IPS-20b (cell line): ENCODE measurements at regions not wholly inside any gene's neighbourhood (a gene's known extent, or its start where the extent isn't known, plus 50 kb on each side); places are given as distances from the start of the nearest gene placed in this dataset.

Source experiments
- H3K27ac ChIP-seq: one replicate; pipeline ENCODE4 v1.5.1; 2013; ENCODE audit warnings: low read length
- H3K27me3 ChIP-seq: 2 replicates; pipeline ENCODE4 v1.6.1; 2013; ENCODE audit warnings: mild to moderate bottlenecking, low read length, inconsistent platforms; ENCODE audit not compliant: insufficient read depth
- H3K36me3 ChIP-seq: 2 replicates; pipeline ENCODE4 v1.6.1; 2013; ENCODE audit warnings: low read depth, mild to moderate bottlenecking, inconsistent platforms, low read length, moderate library complexity; ENCODE audit not compliant: insufficient read depth
- H3K4me1 ChIP-seq: 2 replicates; pipeline ENCODE4 v1.6.1; 2013; ENCODE audit warnings: mild to moderate bottlenecking, control low read depth, inconsistent platforms, low read length, moderate library complexity; ENCODE audit not compliant: insufficient read depth
- H3K4me3 ChIP-seq: 2 replicates; pipeline ENCODE4 v1.5.1; 2013; ENCODE audit warnings: mild to moderate bottlenecking, low read length, inconsistent platforms
- H3K9ac ChIP-seq: 2 replicates; pipeline ENCODE4 v1.6.1; 2013; ENCODE audit warnings: low read depth, mild to moderate bottlenecking, inconsistent platforms, low read length, moderate library complexity
- H3K9me3 ChIP-seq: 2 replicates; pipeline ENCODE4 v1.6.1; 2013; ENCODE audit warnings: mild to moderate bottlenecking, low read depth, low read length, inconsistent platforms; ENCODE audit not compliant: insufficient read depth

DNA sequence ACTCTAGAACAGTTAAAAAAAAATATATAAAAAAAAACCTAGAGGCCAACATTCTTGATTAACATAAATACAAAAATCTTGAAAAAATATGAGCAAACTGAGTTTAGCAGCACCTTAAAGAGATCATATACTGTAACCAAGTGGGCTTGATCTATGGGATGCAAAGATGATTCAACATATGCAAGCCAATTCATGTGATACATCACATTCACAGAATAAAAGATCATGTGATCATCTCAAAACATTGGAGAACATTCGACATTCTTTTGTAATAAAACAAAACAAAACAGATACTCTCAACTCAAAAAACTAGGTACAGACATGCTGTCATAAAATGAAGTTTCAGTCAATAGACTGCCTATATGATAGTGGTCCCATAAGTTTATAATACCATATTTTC, 165.4 kb upstream of the NDST4 start:
- Histone ChIP-seq H3K4me3 (no peak overlapping the region), H3K36me3 (no peaks in the 10 kb centered on the region), H3K27ac (no peak overlapping the region), H3K4me1 (no peaks in the 10 kb centered on the region; the same call in 1 of the 2 replicates), H3K27me3 (no peaks in the 10 kb centered on the region), H3K9ac (no peak overlapping the region), H3K9me3 (no peaks in the 10 kb centered on the region)

DNA sequence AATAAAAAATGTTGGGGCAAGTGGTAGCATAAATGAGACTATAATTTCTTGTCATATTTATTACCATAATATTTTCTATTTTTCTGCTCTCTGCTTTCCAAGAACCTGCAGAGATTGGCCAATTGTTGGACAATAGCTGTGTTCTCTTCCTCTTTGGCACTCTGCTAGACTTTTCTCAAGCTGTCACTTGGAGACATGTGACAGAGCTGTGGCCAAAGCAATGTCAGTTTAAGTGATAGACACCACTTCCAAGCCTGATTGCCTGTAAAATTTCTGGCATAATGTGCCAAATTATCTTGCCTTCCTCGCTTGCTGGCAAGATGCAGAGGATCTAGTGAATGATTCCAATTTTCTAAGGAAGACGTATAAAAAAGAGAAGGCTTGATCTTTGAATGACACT, 162.2 kb upstream of the NDST4 start:
- no peaks in the 10 kb centered on the region for H3K27me3 ChIP-seq
- no peaks in the 10 kb centered on the region; the same call in 1 of the 2 replicates for H3K4me1 ChIP-seq
- no peak overlapping the region for H3K27ac ChIP-seq
- H3K36me3 ChIP-seq, result no peaks in the 10 kb centered on the region
- H3K4me3 ChIP-seq, result no peak overlapping the region
- H3K9me3 ChIP-seq, result no peaks in the 10 kb centered on the region
- no peak overlapping the region for H3K9ac ChIP-seq

DNA sequence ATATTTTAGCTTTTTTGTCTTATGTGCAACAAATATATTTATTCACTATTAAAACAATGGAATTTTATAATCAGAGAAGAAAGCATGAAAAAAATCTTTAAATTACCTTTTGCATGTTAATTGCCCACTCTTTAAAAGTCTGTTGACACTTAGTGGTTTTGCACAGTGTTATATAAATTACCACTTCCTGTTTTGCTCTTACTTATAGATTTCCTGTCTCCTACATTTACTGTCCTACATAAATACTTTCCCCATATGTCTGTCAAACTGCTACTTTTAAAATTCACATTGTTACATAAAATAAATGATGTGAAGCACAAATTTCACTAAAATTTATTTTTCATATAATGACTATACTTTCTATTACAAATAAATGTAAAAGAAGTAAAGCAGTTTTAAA, 161.1 kb upstream of the NDST4 start:
- Histone ChIP-seq H3K36me3 (no peaks in the 10 kb centered on the region), H3K4me1 (no peaks in the 10 kb centered on the region; the same call in 1 of the 2 replicates), H3K9me3 (no peaks in the 10 kb centered on the region), H3K4me3 (no peak overlapping the region), H3K27me3 (no peaks in the 10 kb centered on the region), H3K9ac (no peak overlapping the region), H3K27ac (no peak overlapping the region)

DNA sequence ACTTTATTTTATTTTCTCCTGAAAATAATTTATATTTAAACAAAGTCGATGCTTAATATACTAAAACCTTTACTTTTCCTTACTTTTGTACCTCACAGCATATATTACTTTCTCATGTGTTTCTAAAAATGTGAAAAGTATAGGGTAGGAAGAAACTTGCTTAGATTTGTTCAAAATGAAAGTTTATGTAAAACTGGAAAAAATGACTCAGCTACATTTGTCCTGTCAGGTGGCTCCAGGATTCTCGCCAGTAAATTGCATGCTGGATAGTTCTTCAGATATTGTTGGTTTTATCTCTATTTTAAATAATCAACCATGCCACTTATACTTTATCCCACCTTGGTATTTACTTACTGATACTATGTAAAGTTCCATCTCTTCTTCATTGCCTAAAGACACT, 159.2 kb upstream of the NDST4 start:
- Histone ChIP-seq H3K4me1 (no peaks in the 10 kb centered on the region; the same call in 1 of the 2 replicates), H3K4me3 (no peak overlapping the region), H3K9me3 (no peaks in the 10 kb centered on the region), H3K9ac (no peak overlapping the region), H3K27ac (no peak overlapping the region), H3K36me3 (no peaks in the 10 kb centered on the region), H3K27me3 (no peaks in the 10 kb centered on the region)

DNA sequence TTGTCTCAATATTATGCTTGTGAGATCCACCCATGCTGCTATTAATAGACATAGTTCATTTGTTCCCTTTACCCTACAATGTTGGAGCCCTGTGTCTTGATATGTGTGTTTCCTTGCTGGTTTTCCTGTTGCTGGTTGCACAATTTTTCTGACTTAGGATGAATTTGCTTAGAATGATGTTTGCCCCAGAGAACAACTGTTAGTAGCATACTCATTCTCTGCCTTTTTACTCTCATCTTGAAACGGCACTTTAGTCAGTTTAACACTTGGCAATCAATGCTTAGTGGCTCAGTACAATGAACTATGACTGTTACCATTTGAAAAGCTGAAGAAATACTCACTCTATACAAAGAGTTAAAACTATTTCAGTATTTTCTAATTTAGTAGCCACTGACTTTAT, 158.8 kb upstream of the NDST4 start:
- Histone ChIP-seq H3K4me3 (no peak overlapping the region), H3K27me3 (no peaks in the 10 kb centered on the region), H3K9ac (no peak overlapping the region), H3K4me1 (no peaks in the 10 kb centered on the region; the same call in 1 of the 2 replicates), H3K27ac (no peak overlapping the region), H3K36me3 (no peaks in the 10 kb centered on the region), H3K9me3 (no peaks in the 10 kb centered on the region)

DNA sequence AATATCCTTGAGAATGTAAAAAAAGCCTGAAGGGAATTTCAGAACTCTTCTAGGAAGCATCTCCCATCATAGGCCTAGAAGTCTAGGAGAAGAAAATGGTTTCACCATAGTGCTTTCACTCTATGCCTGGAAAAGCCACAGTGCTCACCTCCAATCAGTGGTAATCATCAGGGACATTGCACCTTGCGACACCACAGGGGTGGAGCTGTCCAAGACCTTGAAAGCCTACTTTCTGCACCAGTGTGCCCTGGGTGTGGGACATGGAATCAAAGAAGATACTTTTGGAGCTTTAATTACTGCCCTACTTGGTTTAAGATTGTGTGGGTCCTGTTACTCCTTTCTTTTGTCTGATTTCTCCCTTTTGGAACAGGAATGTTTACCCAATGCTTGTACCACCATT, 146.8 kb upstream of the NDST4 start:
- Histone ChIP-seq H3K27ac (no peak overlapping the region), H3K4me3 (no peak overlapping the region), H3K9me3 (no peaks in the 10 kb centered on the region), H3K36me3 (no peaks in the 10 kb centered on the region), H3K4me1 (no peaks in the 10 kb centered on the region), H3K27me3 (no peaks in the 10 kb centered on the region), H3K9ac (no peak overlapping the region)

DNA sequence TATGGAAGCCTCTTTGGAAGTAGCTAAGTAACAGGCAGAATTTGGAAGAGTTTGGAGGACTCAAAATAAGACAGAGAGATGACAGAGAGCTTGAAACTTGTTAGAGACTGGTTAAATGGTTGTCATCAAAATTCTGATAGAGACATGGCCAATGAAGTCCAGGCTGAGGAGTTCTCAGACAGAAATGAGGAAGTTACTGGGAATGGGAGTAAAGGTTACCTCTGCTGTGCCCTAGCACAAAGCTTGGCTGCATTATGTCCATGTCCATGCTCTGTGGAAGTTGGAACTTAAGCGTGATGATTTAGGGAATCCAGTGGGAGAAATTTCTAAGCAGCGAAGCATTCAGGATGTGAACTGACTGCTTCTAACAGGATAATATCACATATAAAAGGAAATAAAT, 146.2 kb upstream of the NDST4 start:
- no peaks in the 10 kb centered on the region for H3K9me3 ChIP-seq
- no peaks in the 10 kb centered on the region for H3K4me1 ChIP-seq
- H3K4me3 ChIP-seq, result no peak overlapping the region
- no peaks in the 10 kb centered on the region for H3K36me3 ChIP-seq
- no peaks in the 10 kb centered on the region for H3K27me3 ChIP-seq
- H3K27ac ChIP-seq, result no peak overlapping the region
- no peak overlapping the region for H3K9ac ChIP-seq

DNA sequence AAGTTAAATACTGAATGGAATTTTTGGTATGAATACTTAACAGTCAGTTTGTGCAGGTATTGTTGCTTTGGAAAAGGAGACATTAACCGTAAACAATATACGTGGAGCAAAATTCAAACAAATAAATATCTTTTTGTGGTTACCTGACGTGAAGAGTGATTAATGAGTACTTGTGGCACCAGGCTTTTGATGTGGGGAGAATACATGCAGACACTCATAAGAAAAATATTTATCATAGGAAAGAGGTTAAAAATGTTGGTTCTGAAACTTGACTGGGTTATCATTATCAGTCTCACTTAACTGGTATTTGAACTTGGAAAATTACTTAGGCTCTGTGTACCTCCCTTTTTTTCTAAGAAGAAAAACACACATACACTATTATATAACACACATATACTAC, 136.4 kb upstream of the NDST4 start:
- Histone ChIP-seq H3K4me1 (peaks cover 14% of the 10 kb centered on the region), H3K9ac (no peak overlapping the region), H3K9me3 (no peaks in the 10 kb centered on the region), H3K27ac (no peak overlapping the region), H3K27me3 (no peaks in the 10 kb centered on the region), H3K36me3 (no peaks in the 10 kb centered on the region), H3K4me3 (no peak overlapping the region)

DNA sequence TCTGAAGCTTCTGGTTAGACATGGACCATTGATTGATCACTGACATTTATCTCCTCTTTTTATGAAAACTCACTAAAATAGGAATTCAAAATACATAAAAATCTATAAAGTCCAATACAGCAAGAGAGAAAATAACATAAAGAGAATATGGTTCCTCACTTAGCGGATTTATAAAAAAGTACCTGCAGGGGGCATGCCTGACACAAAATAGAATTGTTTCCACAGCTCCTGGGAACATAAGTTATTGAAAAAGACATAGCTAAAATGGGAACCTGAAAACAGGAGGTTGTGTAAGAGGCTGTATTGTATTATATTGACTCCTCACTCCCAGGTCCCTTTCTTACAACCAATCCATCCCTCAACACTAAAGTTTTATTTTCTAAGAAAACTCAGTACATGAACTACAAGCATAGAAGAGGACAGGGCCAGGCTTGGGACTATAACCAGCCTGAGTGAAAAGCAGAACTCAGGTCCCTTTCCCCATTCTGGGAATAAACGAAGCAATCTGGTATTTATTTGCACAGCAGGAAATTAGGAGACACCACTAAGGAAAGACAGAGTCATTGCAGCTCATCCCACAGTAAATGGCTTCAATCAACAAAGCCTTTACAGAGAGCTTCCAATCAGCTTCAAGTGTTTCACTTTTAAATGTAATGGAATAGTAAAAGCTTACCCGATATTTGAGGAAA, 121.1 kb upstream of the NDST4 start:
- no peak overlapping the region for H3K4me3 ChIP-seq
- H3K27ac ChIP-seq, result no peak overlapping the region
- H3K36me3 ChIP-seq, result no peaks in the 10 kb centered on the region
- H3K9me3 ChIP-seq, result no peaks in the 10 kb centered on the region
- no peaks in the 10 kb centered on the region for H3K27me3 ChIP-seq
- H3K9ac ChIP-seq, result no peak overlapping the region
- peaks cover 32% of the 10 kb centered on the region; the same call in 1 of the 2 replicates for H3K4me1 ChIP-seq

DNA sequence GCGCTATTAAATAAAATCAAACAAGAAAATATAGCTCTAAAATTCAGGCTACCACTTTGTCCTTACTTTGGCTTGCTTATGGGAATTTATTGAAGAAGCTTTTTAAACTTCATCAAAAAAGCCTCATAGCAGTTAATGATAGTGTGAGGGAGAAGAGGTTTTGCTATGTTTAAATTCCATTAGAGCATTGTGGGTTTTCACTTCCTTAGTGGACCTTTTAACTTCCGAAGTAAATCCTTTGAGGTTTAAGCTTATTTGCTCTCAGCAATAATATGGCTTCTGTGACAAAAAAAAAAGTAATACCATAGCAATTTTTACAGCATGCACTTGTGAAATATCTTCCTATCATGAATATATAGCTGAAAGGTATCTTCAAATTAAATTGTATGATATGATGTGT, 120.2 kb upstream of the NDST4 start:
- H3K27ac ChIP-seq, result no peak overlapping the region
- H3K9ac ChIP-seq, result peak overlapping the region; percentile 24; the same call in 1 of the 2 replicates
- H3K36me3 ChIP-seq, result no peaks in the 10 kb centered on the region
- H3K9me3 ChIP-seq, result no peaks in the 10 kb centered on the region
- H3K4me1 ChIP-seq, result peaks cover 40% of the 10 kb centered on the region; the same call in 1 of the 2 replicates
- H3K4me3 ChIP-seq, result peak overlapping the region; percentile 29; the same call in 1 of the 2 replicates
- no peaks in the 10 kb centered on the region for H3K27me3 ChIP-seq

DNA sequence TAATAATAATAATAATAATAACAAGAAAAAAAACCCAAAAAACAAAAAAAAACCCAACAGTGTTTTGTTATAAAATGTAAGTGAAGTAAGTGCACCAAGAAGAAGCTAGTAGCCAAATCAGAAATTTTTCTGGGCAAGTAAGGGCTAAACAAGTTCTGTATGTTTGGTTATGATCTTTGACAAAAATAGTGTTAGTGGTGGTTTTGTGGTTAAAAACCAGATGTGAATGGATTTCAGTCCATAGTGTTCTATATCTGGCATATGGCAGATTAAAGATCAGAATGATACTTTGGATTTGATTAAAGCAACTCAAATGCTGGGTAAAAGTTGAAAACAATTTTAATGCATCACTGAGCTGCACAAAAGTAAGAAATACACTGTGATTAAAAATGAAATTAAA, 116.5 kb upstream of the NDST4 start:
- Histone ChIP-seq H3K9ac (no peak overlapping the region), H3K4me3 (no peak overlapping the region), H3K9me3 (no peaks in the 10 kb centered on the region), H3K36me3 (no peaks in the 10 kb centered on the region), H3K27ac (no peak overlapping the region), H3K27me3 (no peaks in the 10 kb centered on the region), H3K4me1 (peaks cover 34% of the 10 kb centered on the region; the same call in 1 of the 2 replicates)

DNA sequence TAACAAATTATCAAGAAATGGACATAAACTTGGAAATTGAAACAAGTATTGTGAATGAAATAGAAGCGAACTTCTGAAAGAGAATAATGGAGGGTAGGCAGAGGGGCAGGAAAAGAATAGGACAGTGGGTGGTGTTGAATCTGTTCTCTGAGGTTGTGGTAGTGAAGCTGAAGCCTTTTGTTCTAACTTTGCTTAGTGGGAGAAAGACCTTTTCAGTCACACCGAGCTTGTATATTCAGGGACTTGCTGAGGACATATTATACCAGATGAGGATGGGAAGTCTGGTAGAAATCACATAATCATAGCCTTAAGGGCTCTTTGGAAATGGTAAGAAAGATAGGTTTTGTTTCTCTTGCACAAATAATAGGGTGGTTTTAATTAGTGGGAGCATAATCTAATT, 115.4 kb upstream of the NDST4 start:
- no peaks in the 10 kb centered on the region for H3K36me3 ChIP-seq
- H3K4me3 ChIP-seq, result no peak overlapping the region
- H3K9me3 ChIP-seq, result no peaks in the 10 kb centered on the region
- no peak overlapping the region for H3K9ac ChIP-seq
- H3K4me1 ChIP-seq, result peaks cover 31% of the 10 kb centered on the region; the same call in 1 of the 2 replicates
- H3K27ac ChIP-seq, result peak overlapping the region; percentile 37
- H3K27me3 ChIP-seq, result no peaks in the 10 kb centered on the region
